ENCODE measurements at regions not wholly inside any gene's neighbourhood (a gene's known extent, or its start where the extent isn't known, plus 50 kb on each side); places are given as distances from the start of the nearest gene placed in this dataset.

- DNase-seq (ENCODE audit: low read depth, low spot score) (no peak), FAIRE-seq (no peak)
- Histone ChIP-seq H3K27ac (ENCODE audit: insufficient read depth, low read depth, low read length) (no peak overlapping the region), H3K9me3 (replicated peaks; ENCODE audit: control insufficient read depth, insufficient read depth, low read length) (no peaks in the 10 kb centered on the region), H3K36me3 (ENCODE audit: control insufficient read depth in 2 of 2, extremely low read depth in 1 of 2, insufficient read depth in 2 of 2, low read length in 2 of 2) (no peaks in the 10 kb centered on the region), H3K4me3 (replicated peaks in 1 of 3; ENCODE audit: insufficient read depth in 1 of 3, low read depth in 1 of 3, low read length in 3 of 3) (no peak overlapping the region), H2AFZ (ENCODE audit: low read depth, low read length) (no peak overlapping the region), H4K20me1 (replicated peaks; ENCODE audit: control insufficient read depth, extremely low read depth, insufficient read depth, low read length) (no peaks in the 10 kb centered on the region), H3K9me1 (replicated peaks; ENCODE audit: control insufficient read depth, extremely low read depth, insufficient read depth, low read length) (no peaks in the 10 kb centered on the region), H3K27me3 (ENCODE audit: control insufficient read depth in 2 of 2, insufficient read depth in 2 of 2, low read length in 2 of 2) (no peaks in the 10 kb centered on the region), H3K9ac (replicated peaks; ENCODE audit: extremely low read depth, insufficient read depth, low read length) (no peak overlapping the region), H3K4me2 (ENCODE audit: insufficient read depth, low read length) (no peak overlapping the region), H3K4me1 (ENCODE audit: control insufficient read depth, extremely low read depth, insufficient read depth, low read length) (no peaks in the 10 kb centered on the region), H3K79me2 (ENCODE audit: control insufficient read depth, insufficient read depth, low read length) (no peaks in the 10 kb centered on the region)
- dilution Hi-C loops (cut with MboI; ENCODE audit: extremely low pct_ligation_motif_present, low sequenced_read_pairs): no loop called here
- ChIA-PET POLR2A (no interaction called here), CTCF (interaction anchor here (1.9 kb wide), 1 partner anchor 11 kb away, joined by 11 read pairs; no protein-coding TSS in a partner anchor)
- intact Hi-C loops (cut with micrococcal nuclease): no loop called here
- no TSS peak for BruUV-seq (replicated peaks)
- no peak for TF ChIP-seq MYC (IDR thresholded peaks at IDR 0.05; ENCODE audit: low read depth, low read length)
- no peak for TF ChIP-seq EZH2 (IDR thresholded peaks at IDR 0.05; ENCODE audit: borderline replicate concordance, low read depth, low read length, severe bottlenecking)
- TF ChIP-seq, protein P1, sequence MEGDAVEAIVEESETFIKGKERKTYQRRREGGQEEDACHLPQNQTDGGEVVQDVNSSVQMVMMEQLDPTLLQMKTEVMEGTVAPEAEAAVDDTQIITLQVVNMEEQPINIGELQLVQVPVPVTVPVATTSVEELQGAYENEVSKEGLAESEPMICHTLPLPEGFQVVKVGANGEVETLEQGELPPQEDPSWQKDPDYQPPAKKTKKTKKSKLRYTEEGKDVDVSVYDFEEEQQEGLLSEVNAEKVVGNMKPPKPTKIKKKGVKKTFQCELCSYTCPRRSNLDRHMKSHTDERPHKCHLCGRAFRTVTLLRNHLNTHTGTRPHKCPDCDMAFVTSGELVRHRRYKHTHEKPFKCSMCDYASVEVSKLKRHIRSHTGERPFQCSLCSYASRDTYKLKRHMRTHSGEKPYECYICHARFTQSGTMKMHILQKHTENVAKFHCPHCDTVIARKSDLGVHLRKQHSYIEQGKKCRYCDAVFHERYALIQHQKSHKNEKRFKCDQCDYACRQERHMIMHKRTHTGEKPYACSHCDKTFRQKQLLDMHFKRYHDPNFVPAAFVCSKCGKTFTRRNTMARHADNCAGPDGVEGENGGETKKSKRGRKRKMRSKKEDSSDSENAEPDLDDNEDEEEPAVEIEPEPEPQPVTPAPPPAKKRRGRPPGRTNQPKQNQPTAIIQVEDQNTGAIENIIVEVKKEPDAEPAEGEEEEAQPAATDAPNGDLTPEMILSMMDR (IDR thresholded peaks at IDR 0.05; ENCODE audit: extremely low read depth in 1 of 2, insufficient read depth in 1 of 2, low read depth in 1 of 2, low read length in 2 of 2): no peak
- TF ChIP-seq GATA2 (IDR thresholded peaks at IDR 0.05; ENCODE audit: insufficient read depth, insufficient read length, low read depth, low read length): no peak
- TF ChIP-seq FOS (IDR thresholded peaks at IDR 0.05; ENCODE audit: borderline replicate concordance, insufficient read depth, low read length): no peak
- TF ChIP-seq POLR2A (IDR thresholded peaks at IDR 0.05; ENCODE audit: low read depth, low read length): no peak
- TF ChIP-seq POLR2AphosphoS5 (IDR thresholded peaks at IDR 0.05; ENCODE audit: insufficient read depth, low read depth, low read length): no peak
- TF ChIP-seq, protein P2, sequence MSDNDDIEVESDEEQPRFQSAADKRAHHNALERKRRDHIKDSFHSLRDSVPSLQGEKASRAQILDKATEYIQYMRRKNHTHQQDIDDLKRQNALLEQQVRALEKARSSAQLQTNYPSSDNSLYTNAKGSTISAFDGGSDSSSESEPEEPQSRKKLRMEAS (IDR thresholded peaks at IDR 0.05; ENCODE audit: insufficient read depth, insufficient read length): no peak
- TF ChIP-seq JUN (IDR thresholded peaks at IDR 0.05; ENCODE audit: borderline replicate concordance, insufficient read depth, insufficient read length, low read depth): no peak
Measured at GRCh38 chr3:174619239-174619638, 239.9 kb upstream of the NAALADL2 start.

Data from endothelial cell of umbilical vein (primary cell).